HL-60 (cell line): ENCODE measurements at regions not wholly inside any gene's neighbourhood (a gene's known extent, or its start where the extent isn't known, plus 50 kb on each side); places are given as distances from the start of the nearest gene placed in this dataset.

ENCODE experiments used
- GABPA ChIP-seq: IDR thresholded peaks from 2 replicates; pipeline ENCODE4 v1.6.1; 2012; ENCODE audit warnings: low read depth
- POLR2AphosphoS5 ChIP-seq: IDR thresholded peaks from 2 replicates; pipeline ENCODE4 v1.6.1; 2012; ENCODE audit warnings: low read depth
- TF ChIP-seq, protein P1 (sequence below): IDR thresholded peaks from one replicate; pipeline ENCODE4 v1.5.1; 2011; ENCODE audit warnings: low read length, control low read depth, inconsistent platforms; ENCODE audit not compliant: insufficient read depth
- TF ChIP-seq, protein P2 (sequence below): IDR thresholded peaks from 2 replicates; pipeline ENCODE4 v1.6.1; 2012; ENCODE audit warnings: low read depth; ENCODE audit not compliant: insufficient replicate concordance

DNA sequence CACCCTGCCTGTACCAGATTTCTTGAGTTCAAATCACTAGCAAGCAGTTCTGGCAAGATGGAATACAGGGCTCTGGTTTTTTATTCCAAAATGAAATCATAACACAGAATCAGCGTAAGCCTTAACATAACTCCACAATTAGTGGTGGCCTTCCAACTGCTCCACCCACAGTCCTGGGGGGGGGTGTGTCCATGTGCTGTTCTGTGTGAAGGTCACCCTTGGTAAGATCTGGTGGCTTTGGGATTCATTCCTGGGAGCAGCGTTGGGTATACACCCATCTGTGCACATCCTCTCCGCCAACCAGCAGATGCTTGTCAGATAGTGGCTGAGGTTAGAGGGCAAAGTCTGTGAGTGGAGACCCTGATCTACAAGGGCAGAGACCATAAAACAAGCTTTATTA is 49.9 kb upstream of the CD83 start:
- TF ChIP-seq, protein P1, sequence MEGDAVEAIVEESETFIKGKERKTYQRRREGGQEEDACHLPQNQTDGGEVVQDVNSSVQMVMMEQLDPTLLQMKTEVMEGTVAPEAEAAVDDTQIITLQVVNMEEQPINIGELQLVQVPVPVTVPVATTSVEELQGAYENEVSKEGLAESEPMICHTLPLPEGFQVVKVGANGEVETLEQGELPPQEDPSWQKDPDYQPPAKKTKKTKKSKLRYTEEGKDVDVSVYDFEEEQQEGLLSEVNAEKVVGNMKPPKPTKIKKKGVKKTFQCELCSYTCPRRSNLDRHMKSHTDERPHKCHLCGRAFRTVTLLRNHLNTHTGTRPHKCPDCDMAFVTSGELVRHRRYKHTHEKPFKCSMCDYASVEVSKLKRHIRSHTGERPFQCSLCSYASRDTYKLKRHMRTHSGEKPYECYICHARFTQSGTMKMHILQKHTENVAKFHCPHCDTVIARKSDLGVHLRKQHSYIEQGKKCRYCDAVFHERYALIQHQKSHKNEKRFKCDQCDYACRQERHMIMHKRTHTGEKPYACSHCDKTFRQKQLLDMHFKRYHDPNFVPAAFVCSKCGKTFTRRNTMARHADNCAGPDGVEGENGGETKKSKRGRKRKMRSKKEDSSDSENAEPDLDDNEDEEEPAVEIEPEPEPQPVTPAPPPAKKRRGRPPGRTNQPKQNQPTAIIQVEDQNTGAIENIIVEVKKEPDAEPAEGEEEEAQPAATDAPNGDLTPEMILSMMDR, result no peak
- TF ChIP-seq, protein P2, sequence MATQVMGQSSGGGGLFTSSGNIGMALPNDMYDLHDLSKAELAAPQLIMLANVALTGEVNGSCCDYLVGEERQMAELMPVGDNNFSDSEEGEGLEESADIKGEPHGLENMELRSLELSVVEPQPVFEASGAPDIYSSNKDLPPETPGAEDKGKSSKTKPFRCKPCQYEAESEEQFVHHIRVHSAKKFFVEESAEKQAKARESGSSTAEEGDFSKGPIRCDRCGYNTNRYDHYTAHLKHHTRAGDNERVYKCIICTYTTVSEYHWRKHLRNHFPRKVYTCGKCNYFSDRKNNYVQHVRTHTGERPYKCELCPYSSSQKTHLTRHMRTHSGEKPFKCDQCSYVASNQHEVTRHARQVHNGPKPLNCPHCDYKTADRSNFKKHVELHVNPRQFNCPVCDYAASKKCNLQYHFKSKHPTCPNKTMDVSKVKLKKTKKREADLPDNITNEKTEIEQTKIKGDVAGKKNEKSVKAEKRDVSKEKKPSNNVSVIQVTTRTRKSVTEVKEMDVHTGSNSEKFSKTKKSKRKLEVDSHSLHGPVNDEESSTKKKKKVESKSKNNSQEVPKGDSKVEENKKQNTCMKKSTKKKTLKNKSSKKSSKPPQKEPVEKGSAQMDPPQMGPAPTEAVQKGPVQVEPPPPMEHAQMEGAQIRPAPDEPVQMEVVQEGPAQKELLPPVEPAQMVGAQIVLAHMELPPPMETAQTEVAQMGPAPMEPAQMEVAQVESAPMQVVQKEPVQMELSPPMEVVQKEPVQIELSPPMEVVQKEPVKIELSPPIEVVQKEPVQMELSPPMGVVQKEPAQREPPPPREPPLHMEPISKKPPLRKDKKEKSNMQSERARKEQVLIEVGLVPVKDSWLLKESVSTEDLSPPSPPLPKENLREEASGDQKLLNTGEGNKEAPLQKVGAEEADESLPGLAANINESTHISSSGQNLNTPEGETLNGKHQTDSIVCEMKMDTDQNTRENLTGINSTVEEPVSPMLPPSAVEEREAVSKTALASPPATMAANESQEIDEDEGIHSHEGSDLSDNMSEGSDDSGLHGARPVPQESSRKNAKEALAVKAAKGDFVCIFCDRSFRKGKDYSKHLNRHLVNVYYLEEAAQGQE, result no peak
- TF ChIP-seq GABPA (no peak), POLR2AphosphoS5 (no peak)
